GM21786 (cell line): ENCODE measurements at regions not wholly inside any gene's neighbourhood (a gene's known extent, or its start where the extent isn't known, plus 50 kb on each side); places are given as distances from the start of the nearest gene placed in this dataset.

ENCODE experiments used
- ATAC-seq: cut with Tn5 transposase; IDR thresholded peaks from one replicate; pipeline ENCODE4 v1.9.1; 2021; ENCODE audit not compliant: unreplicated experiment

GRCh38 chr4:17187003-17187402 is 288.6 kb upstream of the LDB2 start:
- ATAC-seq = no peak

- no peak for ATAC-seq
Observed at GRCh38 chr4:17182888-17183287, 284.4 kb upstream of the LDB2 start.

GRCh38 chr4:17174751-17175150 is 276.3 kb upstream of the LDB2 start:
- no peak for ATAC-seq

DNA sequence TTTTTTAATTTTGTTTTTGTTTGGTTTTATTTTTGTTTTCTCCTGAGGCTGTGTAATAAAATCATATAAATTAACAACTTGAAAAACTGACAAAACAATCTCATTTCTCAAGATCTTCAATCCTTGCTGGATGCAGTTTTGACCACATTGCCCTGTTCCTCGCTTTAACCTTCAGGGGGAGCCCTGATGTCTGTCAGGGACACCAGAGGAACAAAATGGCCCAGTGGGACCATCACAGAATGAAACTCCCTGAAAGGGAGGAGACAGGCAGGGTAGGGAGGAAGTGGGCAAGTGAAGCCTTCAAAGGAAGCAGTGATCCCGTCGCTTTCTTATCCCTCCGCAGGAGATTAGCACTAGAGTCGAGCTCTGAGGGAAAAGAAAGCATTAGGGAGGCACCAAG is 274.9 kb upstream of the LDB2 start:
- ATAC-seq = no peak

DNA sequence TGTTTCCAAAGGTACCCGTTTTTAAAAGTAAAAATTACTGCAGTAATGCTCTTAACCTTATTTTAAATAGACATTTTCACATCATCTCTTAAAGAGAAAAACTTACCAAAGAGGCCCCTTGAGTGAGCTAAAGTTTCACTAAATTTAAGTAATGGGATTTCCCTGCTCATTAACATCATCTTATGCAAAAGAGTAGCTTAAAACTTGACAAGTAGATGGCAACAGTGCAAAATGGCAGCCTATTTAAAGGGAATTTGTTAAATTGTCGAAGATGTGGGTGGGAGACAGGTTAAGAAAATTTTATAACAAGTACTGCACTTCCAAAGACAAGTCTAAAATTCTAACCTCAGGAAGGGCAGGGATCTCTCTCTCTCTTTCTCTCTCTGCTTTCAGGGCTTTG is 271.7 kb upstream of the LDB2 start:
- ATAC-seq = no peak

DNA sequence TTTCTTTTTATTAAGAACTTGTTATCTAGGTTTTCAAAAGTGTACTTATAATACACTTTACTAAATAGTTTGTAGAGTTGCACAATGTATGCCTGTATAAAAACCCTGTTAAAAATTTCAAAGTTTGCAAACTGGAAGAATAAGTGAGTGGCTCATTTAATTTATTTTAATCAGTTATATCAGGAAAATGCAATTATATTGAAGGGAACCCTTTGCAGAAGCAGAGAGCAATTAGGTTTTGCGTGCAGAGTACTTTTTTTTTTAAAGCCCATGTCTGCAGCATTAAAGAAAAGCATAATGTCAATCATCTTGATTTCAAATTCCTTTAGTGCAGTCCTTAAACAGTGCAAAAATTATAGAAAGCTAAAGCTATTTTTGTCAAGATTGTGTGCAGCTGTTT is 271.3 kb upstream of the LDB2 start:
- no peak for ATAC-seq

GRCh38 chr4:17168571-17168970 is 270.1 kb upstream of the LDB2 start:
- ATAC-seq = no peak

GRCh38 chr4:17166954-17167353 is 268.5 kb upstream of the LDB2 start:
- ATAC-seq = no peak

DNA sequence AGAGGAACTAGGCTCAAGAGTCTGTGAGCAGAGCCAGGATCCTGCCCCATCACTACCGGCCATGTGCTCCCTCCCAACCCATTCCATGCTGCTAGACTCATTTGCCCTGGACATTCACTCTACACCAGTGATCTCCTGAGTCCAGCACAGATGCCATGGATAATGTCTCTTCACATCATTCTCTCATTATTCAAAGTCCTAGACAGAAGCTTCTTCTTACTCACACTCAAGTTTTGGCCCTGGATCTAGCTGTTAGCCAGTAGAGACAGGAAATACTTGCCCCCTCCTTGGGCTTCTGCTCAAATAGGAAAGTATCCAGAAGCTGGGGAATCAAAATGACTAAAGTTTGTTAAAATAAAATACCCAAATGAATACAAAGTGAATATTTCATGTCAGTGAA is 266.8 kb upstream of the LDB2 start:
- no peak for ATAC-seq

GRCh38 chr4:17164666-17165065 is 266.2 kb upstream of the LDB2 start:
- no peak for ATAC-seq

DNA sequence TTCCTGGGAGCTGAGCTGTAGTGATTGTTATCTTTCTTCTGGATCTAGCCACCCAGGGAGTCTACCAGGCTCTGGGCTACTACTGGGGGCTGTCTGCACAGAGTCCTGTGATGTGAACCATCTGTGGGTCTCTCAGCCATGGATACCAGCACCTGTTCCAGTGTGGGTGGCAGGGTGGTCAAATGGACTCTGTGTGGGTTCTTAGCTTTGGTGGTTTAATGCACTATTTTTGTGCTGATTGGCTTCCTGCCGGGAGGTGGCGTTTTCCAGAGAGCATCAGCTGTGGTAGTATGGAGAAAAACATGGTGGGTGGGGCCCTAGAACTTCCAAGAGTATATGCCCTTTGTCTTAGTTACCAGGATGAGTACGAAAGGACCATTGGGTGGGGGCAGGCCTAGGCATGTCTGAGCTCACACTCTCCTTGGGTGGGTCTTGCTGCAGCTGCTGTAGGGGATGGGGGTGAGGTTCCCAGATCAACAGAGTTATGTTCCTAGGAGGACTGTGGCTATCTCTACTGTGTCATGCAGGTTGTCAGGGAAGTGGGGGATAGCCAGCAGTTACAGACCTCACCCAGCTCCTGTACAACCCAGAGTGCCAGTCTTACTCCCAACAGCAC is 264.8 kb upstream of the LDB2 start:
- no peak for ATAC-seq

- ATAC-seq = no peak
Observed at GRCh38 chr4:17157304-17157703, 258.9 kb upstream of the LDB2 start.

- no peak for ATAC-seq
Observed at GRCh38 chr4:17155486-17155885, 257.0 kb upstream of the LDB2 start.

- no peak for ATAC-seq
Observed at GRCh38 chr4:17153572-17153971, 255.1 kb upstream of the LDB2 start.

- ATAC-seq = no peak
Observed at GRCh38 chr4:17152941-17153540, 254.6 kb upstream of the LDB2 start.

GRCh38 chr4:17142232-17142711 is 243.8 kb upstream of the LDB2 start:
- no peak for ATAC-seq

- no peak for ATAC-seq
Observed at GRCh38 chr4:17138847-17139246, 240.4 kb upstream of the LDB2 start.

- no peak for ATAC-seq
Observed at GRCh38 chr4:17134565-17134964, 236.1 kb upstream of the LDB2 start.

DNA sequence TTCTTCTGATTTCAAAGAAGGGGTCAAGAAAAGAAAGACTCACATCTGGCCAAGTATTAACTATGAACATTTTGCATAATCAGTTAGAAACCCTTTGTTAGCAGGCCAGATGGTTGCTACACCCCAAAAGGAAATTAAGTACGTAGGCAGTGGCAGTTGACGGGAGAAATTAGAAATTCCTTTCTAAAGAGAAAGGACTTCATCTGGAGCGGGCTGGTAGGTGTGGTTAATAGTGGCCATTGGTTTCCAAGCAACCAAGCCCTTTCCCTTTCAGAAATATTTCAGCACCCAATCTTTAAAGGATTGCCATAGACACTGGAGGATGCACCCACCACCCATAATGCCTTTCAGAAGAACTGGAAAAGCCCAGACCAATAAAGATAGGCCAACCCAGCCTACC is 235.7 kb upstream of the LDB2 start:
- ATAC-seq = no peak

DNA sequence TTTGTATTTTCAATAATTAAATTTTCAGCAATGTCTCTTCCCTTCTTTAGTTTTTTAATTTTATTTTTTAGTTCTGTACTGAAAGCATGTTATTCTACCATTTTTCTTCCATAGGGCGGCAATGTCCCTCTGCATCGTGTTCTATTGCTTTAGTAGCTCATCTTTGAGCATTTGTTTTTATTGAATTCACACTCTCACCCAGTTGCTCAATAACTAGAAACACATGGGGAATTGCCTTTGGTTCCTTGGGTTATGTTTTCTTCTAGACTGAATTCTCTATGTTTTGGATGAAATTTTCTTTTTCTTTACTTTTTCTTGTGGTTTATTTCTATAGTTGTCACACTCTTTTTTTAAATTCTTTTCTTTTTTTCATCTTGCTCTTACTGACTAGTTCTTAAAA is 233.8 kb upstream of the LDB2 start:
- no peak for ATAC-seq

GRCh38 chr4:17128268-17128667 is 229.8 kb upstream of the LDB2 start:
- ATAC-seq = no peak

DNA sequence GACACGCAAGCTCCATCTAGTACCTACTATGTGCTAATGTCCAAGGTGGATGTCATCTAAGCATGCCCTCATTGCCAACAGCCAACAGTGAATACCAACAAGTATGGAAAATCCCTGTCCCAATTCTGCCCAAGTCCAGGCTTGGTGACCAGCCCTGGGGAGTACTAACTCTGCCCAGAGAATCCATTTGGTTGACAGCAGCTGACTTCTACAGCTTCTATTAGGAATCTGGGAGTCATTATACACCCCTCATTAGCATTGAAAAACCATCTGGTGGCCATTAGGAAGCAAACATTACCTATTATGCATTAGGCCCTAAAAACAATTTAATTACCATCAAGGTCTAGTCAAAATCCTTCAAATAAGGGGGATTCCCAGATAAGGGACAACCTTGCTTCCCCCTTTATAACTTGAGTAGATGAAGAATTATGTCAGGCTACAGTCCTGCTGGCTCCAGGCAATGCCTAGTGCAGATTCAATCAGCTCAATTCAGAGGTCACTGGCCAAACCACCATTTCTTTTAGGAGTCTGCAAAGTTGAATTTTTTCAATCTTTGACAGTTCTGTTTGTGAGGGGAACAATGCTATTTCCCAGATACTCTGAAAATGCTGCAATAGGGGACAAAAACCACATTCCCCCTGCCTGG is 228.0 kb upstream of the LDB2 start:
- no peak for ATAC-seq

DNA sequence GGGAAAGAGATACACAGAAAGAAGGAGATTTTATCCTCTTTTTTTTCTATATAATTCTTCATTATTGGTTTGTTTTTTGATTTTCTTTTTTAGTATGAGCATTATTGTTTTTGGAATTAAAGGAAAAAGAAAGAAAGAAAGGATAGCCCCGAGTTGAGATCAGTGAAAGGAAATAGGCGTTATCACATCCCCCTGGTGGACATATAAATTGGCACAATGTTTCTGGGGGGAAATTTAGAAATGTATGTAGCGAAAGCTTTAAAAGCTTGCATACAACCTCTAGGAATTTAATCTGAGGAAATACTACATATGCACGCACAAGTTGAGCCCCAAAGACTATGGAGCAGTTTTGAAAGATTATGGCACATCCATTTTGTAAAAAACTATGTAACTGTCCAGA is 226.3 kb upstream of the LDB2 start:
- ATAC-seq = no peak
